GM19372 (cell line): ENCODE measurements at regions not wholly inside any gene's neighbourhood (a gene's known extent, or its start where the extent isn't known, plus 50 kb on each side); places are given as distances from the start of the nearest gene placed in this dataset.
A peak's percentile ranks its signal among the peaks of the same experiment; 100 is the strongest.

Experiments used
- ATAC-seq: cut with Tn5 transposase; IDR thresholded peaks from one replicate; pipeline ENCODE4 v1.9.1; 2021; ENCODE audit warnings: mild to moderate bottlenecking, low read depth, moderate library complexity; ENCODE audit not compliant: unreplicated experiment

GRCh38 chr10:83553366-83553765 is 585.9 kb upstream of the GHITM start:
- ATAC-seq: no peak

GRCh38 chr10:83555264-83555663 is 584.0 kb upstream of the GHITM start:
- ATAC-seq: no peak

GRCh38 chr10:83562381-83562780 is 576.9 kb upstream of the GHITM start:
- no peak for ATAC-seq

GRCh38 chr10:83564889-83565588 is 574.3 kb upstream of the GHITM start:
- no peak for ATAC-seq

DNA sequence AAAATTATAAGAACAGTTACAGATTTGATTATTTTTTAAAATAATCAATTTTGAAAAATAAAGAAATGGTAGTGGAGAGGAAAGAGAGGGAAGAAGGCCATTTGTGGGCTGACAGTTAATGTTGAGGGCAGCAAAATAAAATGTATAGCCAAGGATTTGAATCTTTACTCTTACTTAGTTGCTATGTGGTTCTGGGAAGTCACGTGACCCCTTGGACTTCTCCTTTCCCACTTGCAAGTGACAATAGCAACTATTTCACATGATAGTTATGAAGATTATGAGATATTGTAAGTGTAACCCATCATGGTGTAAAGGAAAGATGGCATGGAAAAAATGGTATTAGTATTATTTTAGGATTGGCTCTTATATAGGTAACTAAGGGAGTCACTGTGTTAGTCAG is 567.3 kb upstream of the GHITM start:
- no peak for ATAC-seq

DNA sequence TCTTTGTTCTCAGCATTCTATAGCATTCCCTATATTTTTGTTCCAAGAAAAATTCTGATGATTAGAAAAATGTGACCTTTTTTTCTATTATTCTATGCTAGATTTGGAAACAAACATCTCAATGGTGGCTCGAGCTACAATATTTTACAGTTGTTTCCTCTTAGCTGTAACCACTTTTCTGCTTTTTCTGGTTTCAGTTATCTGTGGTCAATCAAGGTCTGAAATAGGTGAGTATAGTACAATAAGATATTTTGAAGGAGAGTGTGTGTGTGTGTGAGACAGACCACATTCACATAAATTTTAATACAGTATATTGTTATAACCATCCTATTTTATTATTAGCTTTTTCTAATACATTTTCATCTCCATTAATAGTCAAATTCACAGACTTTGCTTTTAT is 564.5 kb upstream of the GHITM start:
- no peak for ATAC-seq

DNA sequence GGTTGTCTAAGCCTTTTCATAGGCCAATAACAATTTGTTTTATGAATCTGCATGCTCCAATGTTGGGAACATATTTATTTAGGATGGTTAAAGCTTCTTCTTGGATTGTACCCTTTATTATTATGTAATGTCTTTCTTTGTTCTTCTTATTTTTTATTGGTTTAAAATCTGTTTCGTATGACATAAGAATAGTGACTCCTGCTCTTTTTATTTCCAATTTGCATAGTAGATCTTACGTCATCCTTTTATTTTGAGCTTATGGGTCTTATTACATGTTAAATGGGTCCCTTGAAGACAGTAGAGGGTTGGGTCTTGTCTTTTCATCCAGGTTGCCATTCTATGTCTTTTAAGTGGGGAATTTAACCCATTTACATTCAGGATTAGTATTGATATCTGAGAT is 561.9 kb upstream of the GHITM start:
- no peak for ATAC-seq

GRCh38 chr10:83580373-83581012 is 558.8 kb upstream of the GHITM start:
- ATAC-seq: no peak

GRCh38 chr10:83582407-83583095 is 556.8 kb upstream of the GHITM start:
- no peak for ATAC-seq

GRCh38 chr10:83585686-83586085 is 553.6 kb upstream of the GHITM start:
- ATAC-seq: no peak

GRCh38 chr10:83592337-83592935 is 546.9 kb upstream of the GHITM start:
- no peak for ATAC-seq

DNA sequence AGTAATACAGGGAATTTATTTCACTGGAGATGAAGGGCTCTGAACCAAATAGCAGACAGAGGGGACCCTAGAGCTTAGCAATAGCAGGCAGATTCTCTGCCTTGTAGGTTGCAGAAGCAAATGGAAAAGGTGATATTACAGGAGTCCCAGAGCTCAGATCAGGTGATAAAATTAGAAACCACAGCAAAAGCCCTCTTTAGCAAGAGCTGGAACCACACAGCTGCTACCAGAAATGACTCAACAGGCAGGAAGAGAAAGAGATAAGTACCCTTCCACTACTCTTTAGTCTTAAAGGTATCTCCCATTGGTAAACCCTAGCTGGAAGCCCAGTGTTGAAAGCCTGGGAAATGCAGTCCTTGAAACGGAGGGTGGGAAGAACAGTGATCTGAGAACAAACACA is 535.6 kb upstream of the GHITM start:
- peak; percentile 93 for ATAC-seq

GRCh38 chr10:83605783-83606630 is 533.3 kb upstream of the GHITM start:
- no peak for ATAC-seq

DNA sequence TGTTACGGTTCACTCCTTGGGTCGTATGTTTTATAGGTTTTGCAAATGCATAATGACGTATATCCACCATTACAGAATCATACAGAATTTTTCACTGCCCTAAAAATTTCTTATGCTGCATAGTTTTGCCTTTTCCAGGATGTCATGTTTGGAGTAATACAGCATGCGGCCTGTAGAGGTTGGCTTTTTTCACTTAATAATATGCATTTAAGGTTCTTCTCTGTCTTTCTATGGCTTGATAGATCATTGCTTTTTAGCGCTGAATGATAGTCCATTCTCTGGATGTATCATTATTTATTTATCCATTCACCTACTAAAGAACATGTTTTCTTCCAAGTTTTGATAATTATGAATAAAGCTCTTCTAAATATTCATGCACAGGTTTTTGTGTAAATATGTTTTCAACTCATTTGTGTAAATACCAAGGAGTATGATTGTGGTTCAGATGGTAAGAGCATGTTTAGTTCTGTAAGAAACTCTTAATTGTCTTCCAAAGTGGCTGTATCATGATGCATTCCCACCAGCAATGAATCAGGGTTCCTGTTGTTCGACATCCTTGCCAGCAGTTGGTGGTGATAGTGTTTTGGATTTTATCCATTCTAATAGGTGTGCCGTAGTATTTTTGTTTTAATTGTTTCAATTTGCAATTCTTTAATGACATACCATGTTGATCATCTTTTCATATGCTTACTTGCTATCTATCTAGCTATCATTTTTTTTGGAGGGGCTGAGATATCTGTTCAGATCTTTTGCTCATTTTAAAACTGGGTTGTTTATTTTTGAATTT is 531.2 kb upstream of the GHITM start:
- no peak for ATAC-seq

GRCh38 chr10:83612050-83612449 is 527.3 kb upstream of the GHITM start:
- no peak for ATAC-seq

GRCh38 chr10:83612746-83613145 is 526.6 kb upstream of the GHITM start:
- no peak for ATAC-seq

DNA sequence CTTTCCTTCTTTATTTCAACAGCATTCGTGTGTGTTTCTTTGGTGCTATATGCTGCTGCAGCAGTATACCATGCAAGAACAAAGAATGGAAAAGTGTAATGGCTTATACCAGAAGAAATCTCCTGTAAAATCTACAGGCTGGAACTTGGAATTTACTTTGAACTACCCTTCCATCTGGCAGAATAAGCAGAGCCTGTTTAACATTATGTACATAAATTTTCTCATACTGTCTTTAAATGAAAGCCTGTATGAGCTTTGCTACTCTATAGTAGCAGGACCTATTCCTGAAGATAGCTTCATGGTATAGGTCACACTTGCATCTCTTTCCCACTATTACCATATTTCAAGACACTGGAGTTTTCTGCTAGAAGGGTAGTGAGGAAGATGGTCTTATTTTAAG is 522.1 kb upstream of the GHITM start:
- ATAC-seq: no peak

- ATAC-seq: no peak
These were observed 521.4 kb upstream of the GHITM start for GRCh38 chr10:83617692-83618545.

DNA sequence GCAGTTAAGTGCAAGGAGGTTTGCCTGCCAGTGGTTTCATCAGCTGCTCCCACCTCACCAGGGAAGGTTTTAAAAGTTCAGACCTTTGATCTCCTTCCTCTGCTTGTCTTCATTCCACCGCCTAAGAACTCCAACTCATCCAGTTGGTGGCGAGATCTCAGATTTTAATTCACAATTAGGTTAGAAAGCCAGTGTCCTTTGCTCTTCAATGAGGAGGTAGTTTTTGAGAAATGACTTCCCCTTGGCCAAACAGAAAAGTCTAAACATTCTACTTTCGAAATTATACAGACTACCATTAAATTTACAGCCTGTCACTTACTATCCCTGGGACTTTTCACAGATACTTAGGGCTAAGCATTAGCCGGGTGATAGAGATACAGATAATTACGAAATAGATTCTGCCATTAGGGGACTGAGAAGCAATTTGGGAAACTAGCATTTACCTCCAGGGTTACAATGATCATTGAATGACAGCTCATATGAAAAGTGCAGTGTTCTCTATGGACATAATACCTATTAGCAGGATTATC is 513.4 kb upstream of the GHITM start:
- ATAC-seq: no peak
